SU-DHL-6 (cell line): ENCODE measurements at regions not wholly inside any gene's neighbourhood (a gene's known extent, or its start where the extent isn't known, plus 50 kb on each side); places are given as distances from the start of the nearest gene placed in this dataset.

Experiments used
- H2AFZ ChIP-seq: fragments of 200-600 bp; sonication (generic); 2 replicates; pipeline ENCODE4 v1.6.1; 2014; ENCODE audit warnings: low read depth, mild to moderate bottlenecking, moderate library complexity, mixed read lengths, antibody characterized with exemption, low read length; ENCODE audit not compliant: severe bottlenecking
- H3F3A ChIP-seq: fragments of 200-600 bp; shearing (Covaris generic); 2 replicates; pipeline ENCODE4 v1.6.0; 2016; ENCODE audit warnings: antibody characterized with exemption, mild to moderate bottlenecking; ENCODE audit not compliant: insufficient read depth
- H3K27ac ChIP-seq: fragments of 200-600 bp; sonication (generic); 2 replicates; pipeline ENCODE4 v1.5.1; 2016; ENCODE audit warnings: low read depth, mild to moderate bottlenecking, low read length, moderate library complexity, mixed read lengths
- H3K27me3 ChIP-seq: fragments of 200-600 bp; sonication (generic), shearing (Covaris generic); 2 replicates; pipeline ENCODE4 v1.6.0; 2014; ENCODE audit warnings: mild to moderate bottlenecking, low read length
- H3K36me3 ChIP-seq: fragments of 200-600 bp; sonication (generic); 2 replicates; pipeline ENCODE4 v1.6.1; 2014; ENCODE audit warnings: mild to moderate bottlenecking, low read length, mixed read lengths
- H3K4me2 ChIP-seq: fragments of 300-600, 200-600 bp; shearing (Covaris generic), sonication (generic); 2 replicates; pipeline ENCODE4 v1.6.0; 2014; ENCODE audit warnings: low read length, low read depth, mild to moderate bottlenecking; ENCODE audit not compliant: poor library complexity, severe bottlenecking
- H3K4me3 ChIP-seq: fragments of 200-600 bp; sonication (generic); 2 replicates; pipeline ENCODE4 v1.5.1; 2014; ENCODE audit warnings: antibody characterized with exemption, low read length, mild to moderate bottlenecking, mixed read lengths; ENCODE audit not compliant: insufficient read depth, poor library complexity, severe bottlenecking
- H3K79me2 ChIP-seq: fragments of 200-600 bp; sonication (generic); 2 replicates; pipeline ENCODE4 v1.6.1; 2014; ENCODE audit warnings: mild to moderate bottlenecking, low read length, moderate library complexity; ENCODE audit not compliant: insufficient read depth
- H3K9ac ChIP-seq: fragments of 200-600 bp; sonication (generic); 2 replicates; pipeline ENCODE4 v1.7.0; 2014; ENCODE audit warnings: mild to moderate bottlenecking, low read length
- H3K9me2 ChIP-seq: fragments of 200-600 bp; sonication (generic); replicated peaks from 2 replicates; pipeline ENCODE4 v1.6.1; 2014; ENCODE audit warnings: low read length; ENCODE audit not compliant: insufficient read depth
- H3K9me3 ChIP-seq: fragments of 200-600 bp; sonication (generic); 2 replicates; pipeline ENCODE4 v1.6.1; 2014; ENCODE audit warnings: low read length, mixed read lengths; ENCODE audit not compliant: insufficient read depth
- H4K20me1 ChIP-seq: fragments of 200-600 bp; sonication (generic); 2 replicates; pipeline ENCODE4 v1.6.1; 2014; ENCODE audit warnings: low read depth, mild to moderate bottlenecking, antibody characterized with exemption, low read length, moderate library complexity, mixed read lengths
- EZH2phosphoT487 ChIP-seq: fragments of 200-600 bp; sonication (generic), shearing (Covaris generic); conservative IDR thresholded peaks from 2 replicates; pipeline ENCODE4 v1.6.1; 2018; ENCODE audit warnings: mild to moderate bottlenecking, antibody characterized with exemption, low read length, moderate library complexity, mixed read lengths
- TF ChIP-seq, protein P1 (sequence below): fragments of 200-600 bp; sonication (generic); IDR thresholded peaks from one replicate; pipeline ENCODE4 v1.5.1; 2017; ENCODE audit warnings: antibody characterized with exemption, mild to moderate bottlenecking, low read length, moderate library complexity; ENCODE audit not compliant: insufficient read depth, poor library complexity, severe bottlenecking

DNA sequence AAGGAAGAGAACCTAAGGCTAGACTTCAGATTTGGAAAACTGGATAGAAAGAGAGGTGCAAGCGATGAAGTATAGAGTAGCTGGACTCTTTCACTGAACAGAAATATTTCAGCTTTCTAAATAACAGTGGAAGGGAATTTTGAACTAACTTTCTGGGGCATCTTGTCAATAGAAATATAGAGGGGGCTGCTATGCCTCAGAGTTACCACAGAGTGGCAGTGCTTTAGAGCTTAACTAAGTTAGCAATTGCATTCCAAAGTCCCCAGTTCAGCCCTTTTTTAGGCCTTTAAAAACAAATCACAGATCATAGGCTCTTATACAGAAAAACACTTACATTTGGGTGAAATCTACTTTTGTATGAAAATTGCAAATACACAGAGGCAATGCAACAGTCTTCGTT lies 154.2 kb upstream of the CDH8 start:
- H2AFZ ChIP-seq = no peak overlapping the region
- TF ChIP-seq EZH2phosphoT487 = no peak
- TF ChIP-seq, protein P1, sequence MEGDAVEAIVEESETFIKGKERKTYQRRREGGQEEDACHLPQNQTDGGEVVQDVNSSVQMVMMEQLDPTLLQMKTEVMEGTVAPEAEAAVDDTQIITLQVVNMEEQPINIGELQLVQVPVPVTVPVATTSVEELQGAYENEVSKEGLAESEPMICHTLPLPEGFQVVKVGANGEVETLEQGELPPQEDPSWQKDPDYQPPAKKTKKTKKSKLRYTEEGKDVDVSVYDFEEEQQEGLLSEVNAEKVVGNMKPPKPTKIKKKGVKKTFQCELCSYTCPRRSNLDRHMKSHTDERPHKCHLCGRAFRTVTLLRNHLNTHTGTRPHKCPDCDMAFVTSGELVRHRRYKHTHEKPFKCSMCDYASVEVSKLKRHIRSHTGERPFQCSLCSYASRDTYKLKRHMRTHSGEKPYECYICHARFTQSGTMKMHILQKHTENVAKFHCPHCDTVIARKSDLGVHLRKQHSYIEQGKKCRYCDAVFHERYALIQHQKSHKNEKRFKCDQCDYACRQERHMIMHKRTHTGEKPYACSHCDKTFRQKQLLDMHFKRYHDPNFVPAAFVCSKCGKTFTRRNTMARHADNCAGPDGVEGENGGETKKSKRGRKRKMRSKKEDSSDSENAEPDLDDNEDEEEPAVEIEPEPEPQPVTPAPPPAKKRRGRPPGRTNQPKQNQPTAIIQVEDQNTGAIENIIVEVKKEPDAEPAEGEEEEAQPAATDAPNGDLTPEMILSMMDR = peak; percentile 22

GRCh38 chr16:62177351-62178203 lies 141.3 kb upstream of the CDH8 start:
- TF ChIP-seq, protein P1 = no peak
- TF ChIP-seq EZH2phosphoT487 = no peak
- Histone ChIP-seq H3K27ac (no peak overlapping the region), H3K36me3 (no peaks in the 10 kb centered on the region), H3K4me2 (no peak overlapping the region), H3K79me2 (no peaks in the 10 kb centered on the region), H3K9ac (no peak overlapping the region), H2AFZ (no peak overlapping the region), H3K9me3 (no peaks in the 10 kb centered on the region), H3K4me3 (no peak overlapping the region), H4K20me1 (no peaks in the 10 kb centered on the region), H3F3A (no peaks in the 10 kb centered on the region), H3K27me3 (no peaks in the 10 kb centered on the region), H3K9me2 (no peaks in the 10 kb centered on the region)

More for the DNA sequence above, 154.2 kb upstream of the CDH8 start:
- Histone ChIP-seq H3F3A (no peaks in the 10 kb centered on the region), H3K9me2 (no peaks in the 10 kb centered on the region), H3K4me3 (no peak overlapping the region), H3K36me3 (no peaks in the 10 kb centered on the region), H3K4me2 (no peak overlapping the region), H3K9ac (no peak overlapping the region), H3K79me2 (no peaks in the 10 kb centered on the region), H4K20me1 (no peaks in the 10 kb centered on the region), H3K27ac (no peak overlapping the region), H3K9me3 (no peaks in the 10 kb centered on the region), H3K27me3 (no peaks in the 10 kb centered on the region)

GRCh38 chr16:62170642-62171041 lies 134.4 kb upstream of the CDH8 start:
- no peaks in the 10 kb centered on the region for H3K9me3 ChIP-seq
- H3K9ac ChIP-seq = no peak overlapping the region
- no peak for TF ChIP-seq EZH2phosphoT487
- TF ChIP-seq, protein P1 = no peak
- no peaks in the 10 kb centered on the region for H3K27me3 ChIP-seq
- no peaks in the 10 kb centered on the region for H3F3A ChIP-seq
- no peaks in the 10 kb centered on the region for H4K20me1 ChIP-seq
- no peaks in the 10 kb centered on the region for H3K79me2 ChIP-seq
- no peak overlapping the region for H3K4me2 ChIP-seq
- no peaks in the 10 kb centered on the region for H3K36me3 ChIP-seq
- no peaks in the 10 kb centered on the region for H3K9me2 ChIP-seq
- H2AFZ ChIP-seq = no peak overlapping the region
- no peak overlapping the region for H3K27ac ChIP-seq
- H3K4me3 ChIP-seq = no peak overlapping the region
